Vagina (tissue), 2 donors: ENCODE measurements at regions not wholly inside any gene's neighbourhood (a gene's known extent, or its start where the extent isn't known, plus 50 kb on each side); places are given as distances from the start of the nearest gene placed in this dataset.

ENCODE experiments used
- POLR2A ChIP-seq, 2 donors: fragments of 450-650 bp; IDR thresholded peaks; one replicate each; pipeline ENCODE4 v1.6.1; 2017; ENCODE audit warnings: antibody characterized with exemption in 2 of 2, mild to moderate bottlenecking in 2 of 2, moderate library complexity in 2 of 2
- POLR2AphosphoS5 ChIP-seq, 2 donors: sonication (generic); formaldehyde crosslinking; IDR thresholded peaks; one replicate each; pipeline ENCODE4 v1.9.0; 2017; ENCODE audit warnings: antibody characterized with exemption in 2 of 2, mild to moderate bottlenecking in 2 of 2, low read depth in 1 of 2; ENCODE audit not compliant: insufficient read depth in 1 of 2
- TF ChIP-seq, protein P1 (sequence below), 3 experiments: fragments of 450-650 bp in 2 of 3; fragments of 200-600 bp in 1 of 3; sonication (generic) in 1 of 3; IDR thresholded peaks; one replicate each; pipeline ENCODE4 v1.5.1; 2017 to 2019; ENCODE audit warnings: antibody characterized with exemption in 3 of 3, mild to moderate bottlenecking in 2 of 3, moderate library complexity in 2 of 3

- TF ChIP-seq POLR2A (IDR thresholded peaks at IDR 0.05) (no peak), POLR2AphosphoS5 (IDR thresholded peaks at IDR 0.05; ENCODE audit: insufficient read depth in 1 of 2, low read depth in 1 of 2) (no peak)
- TF ChIP-seq, protein P1, sequence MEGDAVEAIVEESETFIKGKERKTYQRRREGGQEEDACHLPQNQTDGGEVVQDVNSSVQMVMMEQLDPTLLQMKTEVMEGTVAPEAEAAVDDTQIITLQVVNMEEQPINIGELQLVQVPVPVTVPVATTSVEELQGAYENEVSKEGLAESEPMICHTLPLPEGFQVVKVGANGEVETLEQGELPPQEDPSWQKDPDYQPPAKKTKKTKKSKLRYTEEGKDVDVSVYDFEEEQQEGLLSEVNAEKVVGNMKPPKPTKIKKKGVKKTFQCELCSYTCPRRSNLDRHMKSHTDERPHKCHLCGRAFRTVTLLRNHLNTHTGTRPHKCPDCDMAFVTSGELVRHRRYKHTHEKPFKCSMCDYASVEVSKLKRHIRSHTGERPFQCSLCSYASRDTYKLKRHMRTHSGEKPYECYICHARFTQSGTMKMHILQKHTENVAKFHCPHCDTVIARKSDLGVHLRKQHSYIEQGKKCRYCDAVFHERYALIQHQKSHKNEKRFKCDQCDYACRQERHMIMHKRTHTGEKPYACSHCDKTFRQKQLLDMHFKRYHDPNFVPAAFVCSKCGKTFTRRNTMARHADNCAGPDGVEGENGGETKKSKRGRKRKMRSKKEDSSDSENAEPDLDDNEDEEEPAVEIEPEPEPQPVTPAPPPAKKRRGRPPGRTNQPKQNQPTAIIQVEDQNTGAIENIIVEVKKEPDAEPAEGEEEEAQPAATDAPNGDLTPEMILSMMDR (IDR thresholded peaks at IDR 0.05): no peak
Observed at GRCh38 chrX:39821709-39822095, 276.1 kb downstream of the BCOR start.
